Immature natural killer cell (primary cell): ENCODE measurements at regions not wholly inside any gene's neighbourhood (a gene's known extent, or its start where the extent isn't known, plus 50 kb on each side); places are given as distances from the start of the nearest gene placed in this dataset.

ENCODE experiments used
- DNase-seq, 3 donors: peaks; one replicate each; pipeline ENCODE4 v3.0.0; 2022; ENCODE audit warnings: mixed read lengths in 1 of 3
- H3K27ac Mint-ChIP-seq, 6 donors: one replicate each; pipeline ENCODE4 v1.8.0; 2020; ENCODE audit warnings: mixed read lengths in 6 of 6, mild to moderate bottlenecking in 5 of 6, inconsistent platforms in 4 of 6, moderate library complexity in 3 of 6
- H3K27me3 Mint-ChIP-seq, 3 donors: one replicate each; pipeline ENCODE4 v1.8.0; 2020 to 2021; ENCODE audit warnings: low read depth in 3 of 3, mild to moderate bottlenecking in 3 of 3, mixed read lengths in 3 of 3, moderate library complexity in 3 of 3, inconsistent platforms in 1 of 3
- H3K36me3 Mint-ChIP-seq, 3 donors: one replicate each; pipeline ENCODE4 v1.8.0; 2020; ENCODE audit warnings: mixed read lengths in 3 of 3, inconsistent platforms in 2 of 3, mild to moderate bottlenecking in 2 of 3
- H3K4me1 Mint-ChIP-seq, 2 donors: one replicate each; pipeline ENCODE4 v1.8.0; 2020; ENCODE audit warnings: inconsistent platforms in 2 of 2, mild to moderate bottlenecking in 2 of 2, mixed read lengths in 2 of 2, moderate library complexity in 1 of 2
- H3K4me3 Mint-ChIP-seq, 5 donors: one replicate each; pipeline ENCODE4 v1.8.0; 2020; ENCODE audit warnings: mild to moderate bottlenecking in 5 of 5, mixed read lengths in 5 of 5, inconsistent platforms in 3 of 5, moderate library complexity in 3 of 5
- H3K9me3 Mint-ChIP-seq, 6 donors: one replicate each; pipeline ENCODE4 v1.8.0; 2020; ENCODE audit warnings: mild to moderate bottlenecking in 6 of 6, mixed read lengths in 6 of 6, inconsistent platforms in 4 of 6, moderate library complexity in 3 of 6

DNA sequence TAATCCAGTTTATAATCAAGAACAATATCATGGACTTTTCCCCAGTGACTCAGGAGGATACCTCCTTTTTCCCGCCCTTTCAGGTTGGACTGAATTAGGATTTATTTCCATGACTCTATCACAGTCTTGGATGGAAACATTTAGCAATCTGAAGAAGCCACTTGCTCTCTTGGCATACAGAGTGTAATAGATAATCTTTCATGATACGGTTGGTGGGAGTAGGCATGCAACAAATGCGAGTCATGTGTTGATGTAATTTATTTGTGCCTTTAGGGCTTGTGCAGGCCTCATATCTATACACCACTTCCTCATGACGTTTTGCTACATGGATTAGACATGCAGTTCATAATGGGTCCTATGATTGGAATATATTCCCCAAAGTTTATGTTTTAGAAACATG lies 54.2 kb upstream of the MCTP2 start:
- peak overlapping the region in 1 of 6 donors; percentile 3 for H3K27ac Mint-ChIP-seq
- peaks cover 12 to 14% (median 12%) of the 10 kb centered on the region in 3 donors for H3K36me3 Mint-ChIP-seq
- H3K4me3 Mint-ChIP-seq, result no peak overlapping the region
- peaks cover 4 to 17% (median 7%) of the 10 kb centered on the region in 6 donors for H3K9me3 Mint-ChIP-seq
- DNase-seq, result no peak
- H3K27me3 Mint-ChIP-seq, result peaks cover 0 to 2% (median 1%) of the 10 kb centered on the region in 3 donors
- peaks cover 11 to 26% of the 10 kb centered on the region in 2 donors for H3K4me1 Mint-ChIP-seq

DNA sequence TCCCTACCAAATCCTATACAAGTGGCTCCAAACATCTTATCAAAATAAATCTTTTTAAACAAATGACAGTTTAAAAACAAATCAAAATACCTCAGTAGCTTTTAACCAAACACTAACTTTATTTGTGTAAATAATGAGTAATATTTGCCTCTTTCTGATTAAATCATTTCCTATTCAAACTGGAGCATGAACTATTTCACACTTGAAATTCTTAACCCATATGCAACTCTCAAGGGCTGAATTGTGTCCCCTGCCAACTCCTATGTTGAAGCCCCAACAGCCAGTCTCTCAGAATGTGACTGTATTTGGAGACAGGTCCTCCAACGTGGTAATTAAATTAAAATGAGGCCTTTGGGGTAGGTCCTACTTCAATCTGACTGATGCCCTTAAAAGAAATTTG lies 55.9 kb upstream of the MCTP2 start:
- H3K4me1 Mint-ChIP-seq, result peaks cover 11 to 29% of the 10 kb centered on the region in 2 donors
- peaks cover 0 to 2% (median 0%) of the 10 kb centered on the region in 3 donors for H3K27me3 Mint-ChIP-seq
- peaks cover 12 to 14% (median 12%) of the 10 kb centered on the region in 3 donors for H3K36me3 Mint-ChIP-seq
- no peak for DNase-seq
- no peak overlapping the region for H3K4me3 Mint-ChIP-seq
- H3K27ac Mint-ChIP-seq, result no peak overlapping the region
- H3K9me3 Mint-ChIP-seq, result peaks cover 4 to 17% (median 7%) of the 10 kb centered on the region in 6 donors

DNA sequence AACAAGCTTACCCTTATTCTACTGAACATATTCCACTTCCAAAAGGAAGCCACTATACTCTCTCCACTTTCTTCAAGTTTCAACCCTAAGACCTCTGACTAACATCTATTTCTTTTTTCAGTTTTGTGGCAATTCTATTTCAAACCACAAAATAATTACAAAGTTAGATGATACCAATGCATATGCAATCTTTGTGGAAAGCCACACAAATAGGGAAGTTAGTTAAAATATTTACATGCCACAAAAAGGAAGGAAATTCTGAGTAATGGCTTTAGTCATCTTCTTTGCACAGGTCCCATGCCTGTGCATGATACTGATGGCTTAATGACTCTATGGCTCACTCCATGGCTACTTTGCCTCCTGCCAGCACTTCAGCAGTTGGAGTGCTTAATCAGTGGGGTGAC lies 57.0 kb upstream of the MCTP2 start:
- Mint-ChIP-seq H3K27me3 (peaks cover 0 to 2% (median 0%) of the 10 kb centered on the region in 3 donors), H3K36me3 (peaks cover 12 to 14% (median 12%) of the 10 kb centered on the region in 3 donors), H3K27ac (peak overlapping the region in 3 of 6 donors; percentile 0 to 34 (median 14)), H3K4me3 (no peak overlapping the region), H3K9me3 (peaks cover 3 to 17% (median 7%) of the 10 kb centered on the region in 6 donors), H3K4me1 (peaks cover 11 to 29% of the 10 kb centered on the region in 2 donors)
- peak in 1 of 3 donors; percentile 4 for DNase-seq

DNA sequence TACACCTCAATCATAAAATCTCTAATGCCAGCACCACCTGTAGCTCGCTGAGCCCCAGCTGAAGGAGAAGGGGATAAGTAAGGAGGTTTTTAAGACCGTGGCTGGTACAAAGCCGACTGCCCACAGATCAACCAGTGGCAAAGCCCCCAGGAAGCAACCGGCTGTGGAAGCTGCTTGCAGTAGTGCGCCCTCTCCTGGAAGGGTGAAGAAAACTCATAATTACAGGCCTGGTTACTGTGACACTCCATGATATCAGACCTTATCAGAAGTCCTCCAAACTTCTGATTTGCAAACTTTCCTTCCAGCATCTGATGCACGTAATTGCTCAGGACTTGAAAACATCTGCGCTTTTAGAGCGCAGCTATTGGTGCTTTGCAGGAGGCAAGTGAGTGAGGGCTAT lies 63.1 kb upstream of the MCTP2 start:
- Mint-ChIP-seq H3K27ac (no peak overlapping the region), H3K9me3 (peaks cover 0 to 2% (median 0%) of the 10 kb centered on the region in 6 donors), H3K4me3 (no peak overlapping the region), H3K4me1 (peaks cover 7 to 14% of the 10 kb centered on the region in 2 donors), H3K27me3 (peaks cover 0 to 4% (median 0%) of the 10 kb centered on the region in 3 donors), H3K36me3 (peaks cover 0 to 7% (median 0%) of the 10 kb centered on the region in 3 donors)
- peak; percentile 8 to 20 (median 12) for DNase-seq

DNA sequence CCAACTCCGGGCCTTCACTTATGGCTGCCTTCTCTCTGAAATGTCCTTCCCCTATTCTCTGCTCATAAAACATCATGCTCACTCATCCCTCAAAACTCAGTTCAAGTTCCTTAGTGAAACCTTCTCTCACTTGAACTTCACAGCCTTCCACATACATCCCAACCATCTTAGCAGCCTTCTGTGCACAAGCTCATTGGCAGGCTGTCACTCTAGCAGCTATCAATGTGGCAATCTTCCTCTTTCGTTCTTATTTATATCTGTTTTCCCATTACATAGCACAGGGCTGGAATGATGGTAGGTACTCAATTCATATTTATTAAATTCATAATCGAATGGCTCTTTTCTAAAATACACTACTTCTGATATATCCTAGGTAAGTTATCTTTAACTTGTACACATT lies 66.4 kb upstream of the MCTP2 start:
- H3K27me3 Mint-ChIP-seq, result peaks cover 0 to 6% (median 0%) of the 10 kb centered on the region in 3 donors
- H3K9me3 Mint-ChIP-seq, result peaks cover 0 to 2% (median 0%) of the 10 kb centered on the region in 6 donors
- H3K27ac Mint-ChIP-seq, result no peak overlapping the region
- peaks cover 0 to 3% of the 10 kb centered on the region in 2 donors for H3K4me1 Mint-ChIP-seq
- no peak for DNase-seq
- H3K36me3 Mint-ChIP-seq, result no peaks in the 10 kb centered on the region
- no peak overlapping the region for H3K4me3 Mint-ChIP-seq

DNA sequence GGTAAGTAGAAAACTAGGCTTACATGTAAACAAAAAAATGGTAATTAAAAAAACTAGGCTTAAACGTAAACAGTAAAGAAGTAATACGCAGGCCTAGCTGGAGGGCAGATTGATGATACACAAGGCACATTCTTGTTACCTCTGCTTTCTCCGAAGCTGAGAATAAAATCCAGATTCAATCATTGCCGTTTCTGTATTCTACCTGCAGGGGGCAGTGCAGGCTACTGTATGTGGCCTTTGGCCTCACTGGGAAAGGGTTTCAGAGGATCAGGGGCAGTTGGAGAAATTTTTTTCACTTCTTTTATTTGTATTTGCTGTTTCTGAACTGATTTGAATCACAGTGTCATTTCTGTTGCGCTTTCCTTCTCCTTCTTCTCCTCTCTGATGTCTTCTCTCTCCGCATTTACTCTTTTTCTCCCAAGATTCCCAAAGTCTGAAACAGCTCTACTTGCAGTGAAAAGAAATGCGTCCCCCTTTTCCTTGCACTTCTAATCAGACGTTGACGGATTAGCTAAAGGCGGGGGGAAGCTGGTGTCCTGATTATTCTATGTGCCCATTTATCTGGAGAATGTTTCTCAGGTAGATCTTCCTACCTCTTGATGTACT lies 67.1 kb upstream of the MCTP2 start:
- Mint-ChIP-seq H3K27ac (no peak overlapping the region), H3K4me1 (peaks cover 5 to 6% of the 10 kb centered on the region in 2 donors), H3K4me3 (no peak overlapping the region)

DNA sequence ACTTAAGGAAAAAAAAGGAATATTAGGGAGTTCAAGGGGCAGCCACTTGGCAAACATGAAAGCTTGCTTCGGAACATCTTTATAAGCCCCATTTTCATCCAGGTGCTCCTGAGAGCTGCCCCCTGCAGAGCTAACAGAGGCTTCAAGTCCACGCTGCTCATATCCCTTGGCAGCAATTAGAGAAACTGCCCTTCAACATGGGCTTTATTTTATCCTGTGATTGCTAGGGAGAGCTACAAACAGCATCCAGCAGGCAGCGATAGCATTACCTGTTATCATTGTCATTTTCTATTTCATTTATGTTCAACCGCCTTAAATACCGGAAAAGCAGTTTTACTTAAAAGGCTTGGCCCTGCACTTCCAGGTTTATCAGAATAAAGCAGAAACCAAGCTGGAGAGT lies 68.4 kb upstream of the MCTP2 start:
- peaks cover 0 to 6% (median 0%) of the 10 kb centered on the region in 3 donors for H3K27me3 Mint-ChIP-seq
- DNase-seq, result no peak

More for the DNA sequence above, 67.1 kb upstream of the MCTP2 start:
- peak; percentile 57 to 66 (median 57) for DNase-seq
- Mint-ChIP-seq H3K9me3 (peaks cover 0 to 2% (median 0%) of the 10 kb centered on the region in 6 donors), H3K27me3 (peaks cover 0 to 6% (median 0%) of the 10 kb centered on the region in 3 donors), H3K36me3 (no peaks in the 10 kb centered on the region)

DNA sequence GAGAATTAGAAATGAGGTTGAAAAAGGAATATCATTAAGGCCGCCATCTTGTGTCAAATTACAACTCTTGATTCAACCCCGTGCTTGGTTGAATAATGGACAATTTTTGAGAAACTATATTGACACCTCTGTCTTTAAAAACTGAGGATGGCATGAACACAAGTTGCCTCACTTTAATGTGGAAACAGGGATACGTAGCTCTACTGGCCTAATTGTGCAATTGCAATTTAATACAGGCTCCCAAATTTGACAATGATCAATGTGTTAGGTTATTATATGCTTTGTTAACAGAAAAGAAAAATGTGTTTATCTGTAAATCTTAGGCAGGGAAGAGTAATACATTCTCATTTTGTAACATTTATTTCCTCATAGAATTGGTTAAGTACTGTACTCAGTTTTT lies 77.1 kb upstream of the MCTP2 start:
- H3K4me1 Mint-ChIP-seq, result peaks cover 0 to 2% of the 10 kb centered on the region in 2 donors
- peaks cover 2 to 10% (median 5%) of the 10 kb centered on the region in 3 donors for H3K27me3 Mint-ChIP-seq
- no peak for DNase-seq
- no peak overlapping the region for H3K27ac Mint-ChIP-seq
- H3K9me3 Mint-ChIP-seq, result peaks cover 0 to 3% (median 0%) of the 10 kb centered on the region in 6 donors
- no peak overlapping the region for H3K4me3 Mint-ChIP-seq
- peaks cover 0 to 6% (median 3%) of the 10 kb centered on the region in 3 donors for H3K36me3 Mint-ChIP-seq

More for the DNA sequence above, 68.4 kb upstream of the MCTP2 start:
- Mint-ChIP-seq H3K36me3 (no peaks in the 10 kb centered on the region), H3K27ac (no peak overlapping the region), H3K4me1 (peaks cover 6 to 7% of the 10 kb centered on the region in 2 donors), H3K9me3 (peaks cover 0 to 2% (median 0%) of the 10 kb centered on the region in 6 donors), H3K4me3 (no peak overlapping the region)

DNA sequence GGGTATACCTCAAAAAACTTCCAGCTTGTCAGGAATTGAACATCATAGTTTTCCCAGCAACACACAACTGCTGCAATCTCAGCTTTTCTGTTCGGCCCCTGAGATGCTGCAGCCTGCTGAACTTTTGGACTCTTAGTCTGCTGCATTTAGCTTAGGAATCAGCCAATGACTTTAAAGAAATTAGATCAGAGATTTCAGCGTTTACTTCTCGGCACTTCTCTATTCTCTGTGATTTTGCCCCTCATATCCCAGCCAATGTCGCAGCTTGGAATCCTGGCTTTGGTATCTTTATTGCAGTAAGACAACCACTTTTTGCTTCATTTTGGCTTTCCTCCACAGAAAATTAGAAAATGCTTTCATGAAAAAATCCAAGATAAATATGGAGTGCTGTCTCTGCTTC lies 86.3 kb upstream of the MCTP2 start:
- H3K27ac Mint-ChIP-seq, result no peak overlapping the region
- no peaks in the 10 kb centered on the region for H3K4me1 Mint-ChIP-seq
- DNase-seq, result no peak
- H3K9me3 Mint-ChIP-seq, result peaks cover 0 to 9% (median 3%) of the 10 kb centered on the region in 6 donors
- peaks cover 0 to 5% (median 0%) of the 10 kb centered on the region in 3 donors for H3K36me3 Mint-ChIP-seq
- no peak overlapping the region for H3K4me3 Mint-ChIP-seq
- H3K27me3 Mint-ChIP-seq, result peaks cover 5 to 18% (median 13%) of the 10 kb centered on the region in 3 donors

DNA sequence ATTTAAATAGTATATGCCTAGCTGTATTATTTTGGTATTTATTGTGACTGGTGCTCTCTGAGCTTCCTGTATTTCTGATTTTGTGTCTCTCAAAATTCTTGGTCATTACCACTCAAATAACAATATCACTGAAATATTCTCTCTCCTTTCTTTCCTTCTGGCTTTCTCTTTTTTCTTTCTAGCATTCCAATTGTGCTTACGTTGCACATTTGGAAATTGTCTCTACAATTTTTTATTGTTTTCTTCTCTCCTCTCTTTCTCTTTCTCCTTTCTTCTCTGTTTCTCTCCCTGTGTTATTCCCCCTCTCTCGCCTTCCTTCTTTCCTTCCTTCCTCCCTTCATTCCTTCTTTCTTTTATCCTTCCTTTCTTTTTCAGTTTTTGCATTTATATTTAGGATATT lies 89.6 kb upstream of the MCTP2 start:
- no peak overlapping the region for H3K27ac Mint-ChIP-seq
- H3K36me3 Mint-ChIP-seq, result peaks cover 0 to 5% (median 0%) of the 10 kb centered on the region in 3 donors

DNA sequence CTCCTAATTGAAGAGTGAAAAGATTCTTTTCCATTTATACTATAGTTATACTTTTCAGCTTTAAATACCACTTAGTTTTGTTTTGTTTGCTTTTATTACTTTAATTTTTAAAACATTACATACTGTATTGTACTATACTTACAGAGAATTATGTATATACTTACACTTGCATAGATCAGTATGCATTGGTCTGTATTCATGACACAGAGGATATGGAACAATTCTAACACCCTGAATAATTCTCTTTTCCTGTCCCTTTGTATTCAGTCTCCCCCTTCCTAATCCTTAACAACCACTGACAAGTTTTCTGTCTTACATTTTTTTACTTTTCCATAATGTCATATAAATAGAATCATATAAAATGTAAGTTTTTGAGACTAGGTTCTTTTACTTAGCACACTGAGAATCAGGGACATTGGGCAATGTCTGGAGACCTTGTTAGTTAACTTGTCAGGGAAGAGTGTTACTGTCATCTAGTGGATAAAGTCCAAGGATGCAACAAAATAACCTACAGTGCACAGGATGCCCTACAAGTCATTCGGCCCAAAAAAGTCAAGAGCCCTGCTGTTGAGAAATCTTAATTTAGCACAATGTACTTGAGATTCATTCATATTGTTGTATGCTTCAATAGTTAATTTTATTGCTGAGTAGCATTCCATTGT lies 95.7 kb upstream of the MCTP2 start:
- no peaks in the 10 kb centered on the region for H3K4me1 Mint-ChIP-seq
- H3K27me3 Mint-ChIP-seq, result peaks cover 3 to 16% (median 5%) of the 10 kb centered on the region in 3 donors
- no peaks in the 10 kb centered on the region for H3K36me3 Mint-ChIP-seq
- DNase-seq, result no peak
- H3K27ac Mint-ChIP-seq, result no peak overlapping the region
- no peak overlapping the region for H3K4me3 Mint-ChIP-seq
- H3K9me3 Mint-ChIP-seq, result peaks cover 0 to 1% (median 0%) of the 10 kb centered on the region in 6 donors

More for the DNA sequence above, 89.6 kb upstream of the MCTP2 start:
- Mint-ChIP-seq H3K4me3 (no peak overlapping the region), H3K4me1 (no peaks in the 10 kb centered on the region), H3K27me3 (peaks cover 4 to 22% (median 12%) of the 10 kb centered on the region in 3 donors), H3K9me3 (peaks cover 0 to 5% (median 1%) of the 10 kb centered on the region in 6 donors)
- DNase-seq, result no peak

DNA sequence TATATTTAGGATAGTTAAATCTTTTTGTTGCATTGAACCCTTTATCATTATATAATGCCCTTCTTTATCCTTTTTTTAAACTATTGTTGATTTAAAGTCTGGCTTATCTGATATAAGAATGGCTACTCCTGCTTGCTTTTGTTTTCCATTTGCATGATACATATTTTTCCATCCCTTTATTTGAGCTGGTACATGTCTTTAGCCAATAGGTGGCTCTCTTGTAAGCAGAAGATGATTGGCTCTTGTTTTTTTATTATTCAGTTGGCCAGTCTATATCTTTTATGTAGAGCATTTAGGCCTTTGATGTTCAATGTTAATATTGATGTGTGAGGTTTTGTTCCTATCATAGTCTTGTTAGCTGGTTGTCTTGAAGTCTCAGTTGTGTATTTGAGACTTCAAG lies 99.5 kb upstream of the MCTP2 start:
- H3K9me3 Mint-ChIP-seq, result peaks cover 0 to 1% (median 0%) of the 10 kb centered on the region in 6 donors
- no peak overlapping the region for H3K4me3 Mint-ChIP-seq
- peaks cover 3 to 12% (median 8%) of the 10 kb centered on the region in 3 donors for H3K27me3 Mint-ChIP-seq
- no peaks in the 10 kb centered on the region for H3K4me1 Mint-ChIP-seq
- no peak for DNase-seq
- H3K36me3 Mint-ChIP-seq, result no peaks in the 10 kb centered on the region
- H3K27ac Mint-ChIP-seq, result no peak overlapping the region

DNA sequence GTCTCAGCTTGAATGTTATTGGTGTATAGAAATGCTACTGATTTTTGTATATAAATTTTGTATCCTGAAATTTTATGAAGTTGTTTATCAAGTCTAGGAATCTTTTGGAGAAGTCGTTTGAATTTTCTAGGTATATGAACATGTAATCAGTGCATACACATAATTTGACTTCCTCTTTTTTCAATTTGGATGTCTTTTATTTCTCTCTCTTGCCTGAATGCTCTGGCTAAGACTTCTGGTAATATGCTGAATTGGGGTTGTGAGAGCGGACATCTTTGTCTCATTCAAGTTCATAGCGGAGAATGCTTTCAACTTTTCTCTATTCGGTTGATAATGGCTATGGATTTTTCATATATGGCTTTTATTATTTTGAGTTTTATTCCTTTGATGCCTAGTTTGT lies 100.9 kb upstream of the MCTP2 start:
- Mint-ChIP-seq H3K4me1 (no peaks in the 10 kb centered on the region), H3K4me3 (no peak overlapping the region), H3K27ac (no peak overlapping the region), H3K36me3 (no peaks in the 10 kb centered on the region), H3K27me3 (peaks cover 2 to 10% (median 8%) of the 10 kb centered on the region in 3 donors), H3K9me3 (peaks cover 0 to 1% (median 0%) of the 10 kb centered on the region in 6 donors)
- DNase-seq, result no peak

DNA sequence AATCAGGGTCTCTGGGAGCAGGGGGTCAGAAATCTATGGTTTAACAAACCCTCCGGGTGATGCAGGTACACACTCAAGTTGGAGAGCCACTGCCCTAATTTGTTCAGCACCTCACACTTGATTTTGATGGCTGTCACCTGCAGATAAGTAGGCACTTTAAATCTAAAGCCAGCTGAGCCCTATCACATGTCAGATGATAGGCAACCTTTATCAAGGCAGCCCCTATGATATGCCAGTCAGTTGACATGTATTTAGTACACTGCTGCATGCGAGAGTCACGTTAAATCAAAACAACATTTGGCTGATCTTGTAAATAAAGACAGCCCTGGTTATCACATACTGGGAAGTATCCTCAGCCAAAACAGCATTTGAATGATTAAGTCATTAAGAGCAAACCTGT lies 104.4 kb upstream of the MCTP2 start:
- Mint-ChIP-seq H3K4me3 (no peak overlapping the region), H3K27me3 (peaks cover under 1 to 5% (median 2%) of the 10 kb centered on the region in 3 donors), H3K4me1 (no peaks in the 10 kb centered on the region), H3K27ac (no peak overlapping the region), H3K36me3 (no peaks in the 10 kb centered on the region), H3K9me3 (no peaks in the 10 kb centered on the region)
- DNase-seq, result no peak
